Naive thymus-derived CD4-positive, alpha-beta T cell (primary cell): ENCODE measurements at regions not wholly inside any gene's neighbourhood (a gene's known extent, or its start where the extent isn't known, plus 50 kb on each side); places are given as distances from the start of the nearest gene placed in this dataset.

Experiments used
- ATAC-seq: fragments of 150-1000 bp; cut with Tn5 transposase; 2 replicates; pipeline ENCODE4 v1.10.0; 2021; ENCODE audit warnings: mild to moderate bottlenecking, moderate library complexity
- CTCF ChIA-PET: fragments of 350-600 bp; sonication (Branson Sonifier 250); formaldehyde crosslinking; loops from one replicate; lab custom pipeline; 2021; ENCODE audit warnings: antibody characterized with exemption; lab: Charles Lee
- POLR2A ChIA-PET: fragments of 350-600 bp; sonication (Branson Sonifier 250); formaldehyde crosslinking; loops from one replicate; lab custom pipeline; 2021; ENCODE audit warnings: antibody characterized with exemption, inconsistent platforms; lab: Charles Lee
- DNase-seq, 9 donors: peaks; one replicate each; pipeline versions ENCODE4 v3.0.0 to v3.0.0-alpha.2; 2020 to 2022; ENCODE audit warnings: mixed read lengths in 1 of 9
- H3K27ac ChIP-seq: one replicate; pipeline ENCODE4 v1.7.0; 2013; ENCODE audit warnings: mild to moderate bottlenecking, low read depth, low read length, moderate library complexity
- H3K27me3 ChIP-seq, 2 donors: one replicate each; pipeline ENCODE4 v1.7.0; 2013; ENCODE audit warnings: low read length in 2 of 2, mild to moderate bottlenecking in 2 of 2, moderate library complexity in 2 of 2; ENCODE audit not compliant: control insufficient read depth in 2 of 2, insufficient read depth in 2 of 2
- H3K36me3 ChIP-seq, 3 experiments: 1 replicate in 2 of 3; 2 replicates in 1 of 3; pipeline ENCODE4 v1.7.0; 2013; ENCODE audit warnings: low read length in 3 of 3, mild to moderate bottlenecking in 3 of 3, moderate library complexity in 1 of 3; ENCODE audit not compliant: insufficient read depth in 3 of 3, control insufficient read depth in 2 of 3
- H3K4me1 ChIP-seq, 2 donors: one replicate each; pipeline ENCODE4 v1.7.0; 2013; ENCODE audit warnings: low read length in 2 of 2, mild to moderate bottlenecking in 2 of 2, moderate library complexity in 1 of 2; ENCODE audit not compliant: control insufficient read depth in 2 of 2, insufficient read depth in 2 of 2
- H3K4me3 ChIP-seq: 2 replicates; pipeline ENCODE4 v1.7.0; 2013; ENCODE audit warnings: mild to moderate bottlenecking, low read length
- H3K9me3 ChIP-seq, 3 experiments: 1 replicate in 2 of 3; 2 replicates in 1 of 3; pipeline ENCODE4 v1.7.0; 2013; ENCODE audit warnings: low read length in 3 of 3; ENCODE audit not compliant: control insufficient read depth in 2 of 3
- H3K27ac Mint-ChIP-seq, 9 donors: one replicate each; pipeline ENCODE4 v1.8.0; 2020 to 2022; ENCODE audit warnings: mixed read lengths in 9 of 9, mild to moderate bottlenecking in 8 of 9, moderate library complexity in 5 of 9, inconsistent platforms in 2 of 9
- H3K27me3 Mint-ChIP-seq, 5 donors: one replicate each; pipeline ENCODE4 v1.8.0; 2021 to 2022; ENCODE audit warnings: mixed read lengths in 5 of 5, mild to moderate bottlenecking in 1 of 5
- H3K36me3 Mint-ChIP-seq, 5 donors: one replicate each; pipeline ENCODE4 v1.8.0; 2020 to 2022; ENCODE audit warnings: mixed read lengths in 5 of 5, mild to moderate bottlenecking in 3 of 5, inconsistent platforms in 1 of 5
- H3K4me1 Mint-ChIP-seq, 7 donors: one replicate each; pipeline ENCODE4 v1.8.0; 2020 to 2022; ENCODE audit warnings: mixed read lengths in 7 of 7, mild to moderate bottlenecking in 3 of 7, inconsistent platforms in 1 of 7
- H3K4me3 Mint-ChIP-seq, 10 donors: one replicate each; pipeline ENCODE4 v1.8.0; 2020 to 2022; ENCODE audit warnings: mild to moderate bottlenecking in 10 of 10, mixed read lengths in 10 of 10, moderate library complexity in 6 of 10, inconsistent platforms in 2 of 10
- H3K9me3 Mint-ChIP-seq, 11 donors: one replicate each; pipeline ENCODE4 v1.8.0; 2020 to 2022; ENCODE audit warnings: mixed read lengths in 11 of 11, mild to moderate bottlenecking in 4 of 11, inconsistent platforms in 1 of 11, moderate library complexity in 1 of 11
- intact Hi-C, 2 donors: fragments of 100-400 bp; cut with micrococcal nuclease; formaldehyde crosslinking; loops; one replicate each; pipeline ENCODE4 v1.15.1; 2023

DNA sequence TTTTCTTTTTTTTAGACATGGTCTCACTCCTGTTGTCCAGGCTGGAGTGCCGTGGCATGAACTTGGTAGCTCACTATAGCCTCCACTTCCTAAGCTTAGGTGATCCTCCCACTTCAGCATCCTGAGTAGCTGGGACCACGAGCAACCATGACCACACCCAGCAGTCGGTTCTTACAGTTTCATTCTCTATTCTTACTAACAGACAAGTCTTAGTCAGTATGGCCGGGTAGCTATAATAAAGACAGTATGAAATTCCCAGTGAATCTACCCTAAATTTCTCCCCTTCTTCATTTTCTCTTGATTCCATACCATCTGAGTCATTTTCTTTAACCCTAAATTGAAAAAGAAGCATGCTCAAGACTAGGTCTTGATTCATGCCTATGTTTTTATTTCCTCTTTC is 775.3 kb upstream of the NRXN1 start:
- Mint-ChIP-seq H3K27me3 (no peaks in the 10 kb centered on the region), H3K4me1 (no peaks in the 10 kb centered on the region), H3K36me3 (no peaks in the 10 kb centered on the region), H3K9me3 (peaks cover 3 to 22% (median 10%) of the 10 kb centered on the region in 11 donors), H3K4me3 (no peak overlapping the region), H3K27ac (no peak overlapping the region)
- no peak overlapping the region for H3K27ac ChIP-seq
- H3K9me3 ChIP-seq, result no peaks in the 10 kb centered on the region
- POLR2A ChIA-PET, result no interaction called here
- no peaks in the 10 kb centered on the region for H3K4me1 ChIP-seq
- ATAC-seq (no peak), DNase-seq (no peak)
- no peak overlapping the region for H3K4me3 ChIP-seq
- H3K36me3 ChIP-seq, result no peaks in the 10 kb centered on the region
- intact Hi-C loops, result no loop called here
- CTCF ChIA-PET, result no interaction called here
- H3K27me3 ChIP-seq, result no peaks in the 10 kb centered on the region

GRCh38 chr2:51795248-51795888 is 763.4 kb upstream of the NRXN1 start:
- CTCF ChIA-PET, result no interaction called here
- no peak overlapping the region for H3K4me3 Mint-ChIP-seq
- H3K4me1 Mint-ChIP-seq, result no peaks in the 10 kb centered on the region
- no peak overlapping the region for H3K27ac ChIP-seq
- H3K27me3 ChIP-seq, result no peaks in the 10 kb centered on the region
- intact Hi-C loops, result no loop called here
- no peak for DNase-seq
- no peaks in the 10 kb centered on the region for H3K9me3 ChIP-seq
- no peaks in the 10 kb centered on the region for H3K36me3 Mint-ChIP-seq
- peaks cover 2 to 38% (median 13%) of the 10 kb centered on the region in 11 donors for H3K9me3 Mint-ChIP-seq
- no peak for ATAC-seq
- H3K36me3 ChIP-seq, result no peaks in the 10 kb centered on the region
- H3K4me1 ChIP-seq, result no peaks in the 10 kb centered on the region
- POLR2A ChIA-PET, result no interaction called here
- no peaks in the 10 kb centered on the region for H3K27me3 Mint-ChIP-seq
- H3K4me3 ChIP-seq, result no peak overlapping the region
- H3K27ac Mint-ChIP-seq, result peak overlapping the region in 1 of 9 donors; percentile 15

- ChIA-PET CTCF (no interaction called here), POLR2A (no interaction called here)
- Mint-ChIP-seq H3K36me3 (no peaks in the 10 kb centered on the region), H3K27ac (no peak overlapping the region), H3K27me3 (no peaks in the 10 kb centered on the region), H3K4me1 (no peaks in the 10 kb centered on the region), H3K9me3 (peaks cover 0 to 25% (median 7%) of the 10 kb centered on the region in 11 donors), H3K4me3 (no peak overlapping the region)
- Histone ChIP-seq H3K27me3 (no peaks in the 10 kb centered on the region), H3K36me3 (no peaks in the 10 kb centered on the region), H3K27ac (no peak overlapping the region), H3K4me1 (no peaks in the 10 kb centered on the region), H3K4me3 (no peak overlapping the region), H3K9me3 (peaks cover 0 to 3% (median 0%) of the 10 kb centered on the region in 3 experiments)
- no peak for ATAC-seq
- no peak for DNase-seq
- intact Hi-C loops, result no loop called here
Observed at GRCh38 chr2:51791496-51791895, 759.6 kb upstream of the NRXN1 start.

GRCh38 chr2:51790854-51791253 is 758.9 kb upstream of the NRXN1 start:
- intact Hi-C loops, result no loop called here
- ATAC-seq (no peak), DNase-seq (no peak)
- peaks cover 0 to 3% (median 0%) of the 10 kb centered on the region in 3 experiments for H3K9me3 ChIP-seq
- ChIA-PET POLR2A (no interaction called here), CTCF (no interaction called here)
- Mint-ChIP-seq H3K36me3 (no peaks in the 10 kb centered on the region), H3K4me1 (no peaks in the 10 kb centered on the region), H3K9me3 (peaks cover 0 to 25% (median 7%) of the 10 kb centered on the region in 11 donors), H3K4me3 (no peak overlapping the region), H3K27ac (no peak overlapping the region), H3K27me3 (no peaks in the 10 kb centered on the region)
- no peaks in the 10 kb centered on the region for H3K27me3 ChIP-seq
- no peaks in the 10 kb centered on the region for H3K36me3 ChIP-seq
- no peak overlapping the region for H3K4me3 ChIP-seq
- no peaks in the 10 kb centered on the region for H3K4me1 ChIP-seq
- no peak overlapping the region for H3K27ac ChIP-seq

GRCh38 chr2:51789918-51790317 is 758.0 kb upstream of the NRXN1 start:
- no peak for DNase-seq
- intact Hi-C loops, result no loop called here
- H3K36me3 Mint-ChIP-seq, result no peaks in the 10 kb centered on the region
- ATAC-seq, result no peak
- H3K27me3 Mint-ChIP-seq, result no peaks in the 10 kb centered on the region
- ChIA-PET CTCF (interaction anchor here (0.6 kb wide), 1 partner anchor 1138 kb away, joined by 3 read pairs; no protein-coding TSS in a partner anchor), POLR2A (no interaction called here)
- Histone ChIP-seq H3K27me3 (no peaks in the 10 kb centered on the region), H3K9me3 (peaks cover 0 to 3% (median 0%) of the 10 kb centered on the region in 3 experiments), H3K4me3 (no peak overlapping the region), H3K4me1 (no peaks in the 10 kb centered on the region), H3K36me3 (no peaks in the 10 kb centered on the region), H3K27ac (no peak overlapping the region)
- no peak overlapping the region for H3K27ac Mint-ChIP-seq
- H3K4me3 Mint-ChIP-seq, result no peak overlapping the region
- no peaks in the 10 kb centered on the region for H3K4me1 Mint-ChIP-seq
- peaks cover 0 to 25% (median 4%) of the 10 kb centered on the region in 11 donors for H3K9me3 Mint-ChIP-seq

GRCh38 chr2:51782921-51783765 is 751.2 kb upstream of the NRXN1 start:
- Mint-ChIP-seq H3K4me3 (no peak overlapping the region), H3K36me3 (peaks cover 0 to 2% (median 0%) of the 10 kb centered on the region in 5 donors), H3K27ac (no peak overlapping the region), H3K9me3 (peaks cover 0 to 7% (median 4%) of the 10 kb centered on the region in 11 donors), H3K4me1 (no peaks in the 10 kb centered on the region), H3K27me3 (no peaks in the 10 kb centered on the region)
- intact Hi-C loops, result no loop called here
- CTCF ChIA-PET, result no interaction called here
- POLR2A ChIA-PET, result no interaction called here
- H3K4me1 ChIP-seq, result no peaks in the 10 kb centered on the region
- H3K36me3 ChIP-seq, result no peaks in the 10 kb centered on the region
- H3K27ac ChIP-seq, result no peak overlapping the region
- H3K4me3 ChIP-seq, result no peak overlapping the region
- no peak for DNase-seq
- H3K9me3 ChIP-seq, result no peaks in the 10 kb centered on the region
- H3K27me3 ChIP-seq, result no peaks in the 10 kb centered on the region
- ATAC-seq, result no peak
